ENCODE measurements at regions not wholly inside any gene's neighbourhood (a gene's known extent, or its start where the extent isn't known, plus 50 kb on each side); places are given as distances from the start of the nearest gene placed in this dataset.
"Not testable (repeated sequence)": the region's sequence is repeated elsewhere in the genome, so short reads cannot be mapped to it uniquely, and the experiment has no call there.

GRCh38 chr10:131577786-131578471 is 266.4 kb upstream of the TCERG1L start:
- no peak for DNase-seq (ENCODE audit: extremely low read depth in 1 of 2, low read depth in 1 of 2)

- DNase-seq (ENCODE audit: extremely low read depth in 1 of 2, low read depth in 1 of 2) = no peak
Observed at GRCh38 chr10:131578472-131578970, 267.0 kb upstream of the TCERG1L start.

- no peak for DNase-seq (ENCODE audit: extremely low read depth in 1 of 2, low read depth in 1 of 2)
Observed at GRCh38 chr10:131579251-131580071, 267.9 kb upstream of the TCERG1L start.

DNA sequence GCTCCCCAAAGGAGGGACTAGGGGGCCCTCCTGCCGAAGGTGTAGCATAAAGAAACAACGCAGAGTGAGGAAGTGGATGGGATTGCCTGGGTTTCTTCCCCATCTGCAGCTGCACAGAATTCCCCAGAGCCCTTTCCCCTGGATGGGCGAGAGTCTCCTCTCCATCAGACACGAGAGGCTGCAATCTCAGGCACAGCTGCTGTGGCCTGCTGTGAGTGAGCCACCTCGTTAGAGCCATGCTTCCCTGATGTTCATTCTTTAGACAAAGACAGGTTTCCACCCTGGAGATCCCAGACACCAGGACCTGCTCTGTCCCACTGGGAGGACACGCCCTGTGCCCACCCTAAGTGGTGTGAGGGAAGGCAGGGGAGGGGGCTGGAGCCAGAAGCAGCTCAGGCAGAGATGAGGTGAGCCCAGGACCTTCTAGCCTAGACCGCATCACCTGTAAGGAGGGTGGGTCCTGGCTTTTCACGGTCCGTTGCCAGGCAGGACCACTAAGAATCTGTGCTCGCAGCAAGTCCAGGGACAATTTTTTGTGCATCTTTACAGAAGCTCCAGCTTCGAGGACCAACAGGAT is 268.6 kb upstream of the TCERG1L start:
- no peak for DNase-seq (ENCODE audit: extremely low read depth in 1 of 2, low read depth in 1 of 2)

DNA sequence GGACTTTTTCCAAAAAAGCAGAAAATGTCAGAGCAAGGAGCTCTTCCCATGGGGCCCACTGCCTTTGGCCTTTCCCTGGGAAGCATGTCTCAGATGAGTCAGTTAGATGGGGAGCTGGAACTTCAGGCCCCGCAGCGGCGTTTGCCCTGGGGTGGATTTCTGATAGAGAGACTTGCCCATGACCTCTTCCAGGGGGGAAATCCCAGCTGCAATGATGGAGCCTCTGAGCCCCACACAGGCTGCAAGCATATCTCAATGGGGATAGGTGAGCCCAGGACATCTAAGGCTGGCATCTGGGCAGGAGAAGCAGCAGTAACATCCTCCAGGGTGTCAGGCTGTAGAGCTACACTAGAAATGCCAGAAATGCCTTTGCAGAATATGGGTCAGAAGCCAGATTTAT is 269.2 kb upstream of the TCERG1L start:
- no peak for DNase-seq (ENCODE audit: extremely low read depth in 1 of 2, low read depth in 1 of 2)

DNA sequence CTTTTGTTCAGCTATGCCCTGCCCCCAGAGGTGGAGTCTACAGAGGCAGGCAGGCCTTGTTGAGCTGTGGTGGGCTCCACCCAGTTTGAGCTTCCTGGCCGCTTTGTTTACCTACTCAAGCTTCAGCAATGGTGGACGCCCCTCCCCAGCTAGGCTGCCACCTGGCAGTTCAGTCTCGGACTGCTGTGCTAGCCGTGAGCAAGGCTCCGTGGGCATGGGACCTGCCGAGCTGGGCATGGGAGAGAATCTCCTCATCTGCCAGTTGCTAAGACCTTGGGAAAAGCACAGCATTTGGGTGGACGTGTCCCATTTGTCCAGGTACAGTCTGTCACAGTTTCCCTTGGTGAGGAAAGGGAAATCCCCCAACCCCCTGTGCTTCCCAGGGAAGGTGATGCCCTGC is 270.0 kb upstream of the TCERG1L start:
- not testable (repeated sequence) for DNase-seq (ENCODE audit: extremely low read depth in 1 of 2, low read depth in 1 of 2)

DNA sequence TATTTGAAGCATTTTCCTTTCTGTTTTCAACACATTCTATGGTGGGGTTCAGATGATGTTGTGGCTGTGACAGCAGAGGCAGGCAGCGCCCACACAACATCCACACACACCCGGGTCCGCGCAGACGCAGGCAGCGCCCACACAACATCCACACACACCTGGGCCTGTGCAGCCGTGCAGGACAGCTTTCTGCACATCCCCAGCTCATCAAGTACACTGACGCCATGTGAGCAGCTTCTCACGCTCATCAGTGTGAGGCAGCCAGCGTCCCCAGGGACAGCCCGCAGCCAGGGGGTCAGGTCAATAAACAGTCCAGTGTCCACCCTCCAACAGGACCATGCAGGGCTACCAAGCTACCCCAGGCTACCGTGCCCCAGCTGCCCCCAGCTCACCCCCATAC is 272.8 kb upstream of the TCERG1L start:
- no peak for DNase-seq (ENCODE audit: extremely low read depth in 1 of 2, low read depth in 1 of 2)

DNA sequence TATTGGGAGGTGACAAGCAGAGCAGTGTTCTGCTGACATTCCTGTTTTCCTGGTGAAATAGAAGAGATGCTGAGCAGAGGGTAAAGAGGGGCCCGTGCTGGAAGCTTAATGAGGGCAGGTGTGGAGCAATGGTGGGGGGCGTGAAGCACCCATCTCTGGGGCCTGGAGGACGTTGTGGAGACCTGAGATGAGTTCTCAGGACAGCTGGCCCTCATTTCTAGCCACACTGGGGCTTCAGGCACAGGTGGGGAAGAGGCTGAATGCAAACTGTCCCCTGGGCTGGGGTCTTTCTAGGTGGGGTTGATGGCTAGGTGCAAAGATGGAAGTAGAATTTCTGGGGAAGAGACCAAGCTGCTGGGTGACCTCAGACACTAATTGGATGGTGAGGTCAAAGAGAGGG is 274.2 kb upstream of the TCERG1L start:
- DNase-seq (ENCODE audit: extremely low read depth in 1 of 2, low read depth in 1 of 2) = no peak

- no peak for DNase-seq (ENCODE audit: extremely low read depth in 1 of 2, low read depth in 1 of 2)
Observed at GRCh38 chr10:131586958-131587357, 275.4 kb upstream of the TCERG1L start.

- DNase-seq (ENCODE audit: extremely low read depth in 1 of 2, low read depth in 1 of 2) = no peak
Observed at GRCh38 chr10:131587976-131588680, 276.6 kb upstream of the TCERG1L start.

GRCh38 chr10:131588704-131589220 is 277.2 kb upstream of the TCERG1L start:
- no peak for DNase-seq (ENCODE audit: extremely low read depth in 1 of 2, low read depth in 1 of 2)

DNA sequence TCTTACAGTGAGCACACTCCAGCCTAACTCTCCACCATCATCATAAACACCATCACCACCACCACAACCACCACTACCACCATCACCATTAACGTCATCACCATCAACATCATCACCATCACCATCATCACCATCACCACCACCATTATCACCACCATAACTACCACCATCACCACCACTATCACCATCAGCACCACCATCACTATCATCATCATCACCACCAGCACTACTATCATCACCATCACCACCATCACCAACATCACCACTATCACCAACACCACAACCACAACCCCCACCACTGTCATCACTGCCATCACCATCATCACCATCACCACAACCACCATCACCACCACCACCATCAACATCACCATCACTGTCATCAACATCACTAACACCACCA is 279.0 kb upstream of the TCERG1L start:
- DNase-seq (ENCODE audit: extremely low read depth in 1 of 2, low read depth in 1 of 2) = no peak

DNA sequence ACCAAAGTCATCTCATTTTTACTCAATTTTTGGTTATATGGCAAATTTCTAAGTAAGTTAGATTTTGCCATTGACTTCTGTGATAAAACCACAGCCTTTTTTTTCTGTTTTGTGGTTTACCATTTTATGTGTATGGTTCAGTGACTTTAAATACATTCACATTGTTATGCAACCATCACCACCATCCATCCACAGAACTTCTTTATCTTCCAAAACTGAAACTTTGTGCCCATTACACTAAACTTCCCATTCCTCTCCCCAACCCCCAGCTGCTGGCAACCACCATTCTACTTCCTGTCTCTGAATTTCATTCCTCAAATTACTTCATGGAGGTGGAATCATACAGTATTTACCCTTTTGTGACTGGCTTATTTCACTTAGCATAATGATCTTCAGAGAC is 280.4 kb upstream of the TCERG1L start:
- DNase-seq (ENCODE audit: extremely low read depth in 1 of 2, low read depth in 1 of 2) = no peak

DNA sequence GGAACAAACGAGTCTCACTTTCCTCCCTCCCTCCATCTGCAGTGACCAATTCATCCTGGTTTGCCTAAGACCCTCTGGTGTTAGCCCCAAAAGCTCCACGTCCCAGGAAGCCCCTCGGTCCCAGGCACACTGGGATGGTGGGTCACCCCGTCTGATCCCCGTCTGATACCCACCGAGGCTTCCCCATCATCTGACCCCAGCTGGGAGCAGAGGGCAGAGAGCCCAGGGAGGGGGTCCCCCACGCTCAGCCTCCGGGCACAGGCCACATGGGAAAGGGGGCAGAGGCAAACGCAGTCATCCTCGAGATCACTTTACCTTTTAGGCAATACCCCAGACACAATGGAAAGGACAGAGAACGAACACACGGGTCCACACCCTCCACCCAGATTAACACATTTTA is 291.6 kb upstream of the PPP2R2D start:
- no peak for DNase-seq (ENCODE audit: extremely low read depth in 1 of 2, low read depth in 1 of 2)

DNA sequence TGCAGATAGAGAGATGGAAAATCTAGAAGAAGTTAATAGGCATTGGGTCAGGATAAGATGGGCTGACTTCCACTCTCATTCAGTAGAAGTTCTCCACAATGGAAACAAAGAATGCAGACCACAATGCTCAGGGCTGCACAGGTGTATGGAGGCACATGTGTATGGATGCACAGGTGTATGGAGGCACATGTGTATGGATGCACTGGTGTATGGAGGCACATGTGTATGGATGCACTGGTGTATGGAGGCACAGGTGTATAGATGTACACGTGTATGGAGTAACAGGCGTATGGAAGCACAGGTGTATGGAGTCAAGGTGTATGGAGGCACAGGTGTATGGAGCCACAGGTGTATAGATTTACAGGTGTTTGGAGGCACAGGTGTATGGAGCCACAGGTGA is 285.7 kb upstream of the PPP2R2D start:
- no peak for DNase-seq (ENCODE audit: extremely low read depth in 1 of 2, low read depth in 1 of 2)

DNA sequence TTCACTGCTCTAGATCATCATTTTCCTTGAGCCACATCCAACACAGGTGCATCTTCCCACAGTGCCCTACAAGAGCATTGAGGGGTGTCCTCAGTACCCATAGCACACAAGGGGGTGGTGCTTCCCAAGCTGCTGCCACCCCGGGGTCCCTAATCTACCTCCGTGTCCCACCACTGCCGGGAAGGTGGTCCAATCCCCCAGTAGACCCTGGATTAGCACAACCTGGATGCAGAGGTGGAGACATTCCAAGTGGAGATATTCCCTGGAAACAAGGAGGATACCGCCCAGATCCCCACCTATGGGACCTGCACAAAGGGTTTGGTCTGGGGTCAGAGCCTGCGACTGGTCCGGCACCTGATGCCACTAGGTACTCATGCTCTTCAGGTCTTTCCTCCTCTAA is 284.8 kb upstream of the PPP2R2D start:
- no peak for DNase-seq (ENCODE audit: extremely low read depth in 1 of 2, low read depth in 1 of 2)

GRCh38 chr10:131617113-131617858 is 283.5 kb upstream of the PPP2R2D start:
- no peak for DNase-seq (ENCODE audit: extremely low read depth in 1 of 2, low read depth in 1 of 2)

DNA sequence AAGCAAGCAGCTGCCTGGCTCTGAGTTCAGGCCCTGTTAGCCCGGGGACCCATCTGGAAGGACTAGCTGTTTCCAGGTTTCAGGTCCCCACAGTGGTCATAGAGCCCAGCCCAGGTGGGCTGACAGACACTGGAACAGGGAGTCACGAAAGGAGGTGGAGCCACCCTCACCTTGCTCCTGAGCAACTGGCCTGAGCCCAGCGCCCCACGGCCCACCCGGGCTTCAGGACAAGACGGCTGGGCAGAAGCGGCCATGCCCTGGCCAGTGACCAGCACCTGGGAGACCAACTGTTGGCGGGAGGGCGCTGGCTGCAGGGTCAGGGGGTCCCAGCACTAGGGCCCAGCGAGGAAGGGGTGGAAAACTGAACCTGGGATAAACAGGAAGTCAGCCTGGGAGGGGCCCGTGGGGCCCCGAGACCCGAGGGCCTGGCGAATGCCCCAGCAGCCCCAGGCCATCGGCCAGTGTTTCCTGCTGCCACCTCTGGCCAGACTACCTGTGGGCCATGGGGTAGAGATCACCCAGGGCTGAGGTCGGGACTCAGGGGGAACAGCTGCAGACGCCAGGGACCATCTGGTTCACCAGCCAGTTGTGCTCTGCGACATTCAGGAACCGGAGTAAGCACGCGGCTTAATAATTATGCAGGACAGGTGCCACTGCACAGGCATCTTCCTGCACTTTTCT is 282.1 kb upstream of the PPP2R2D start:
- no peak for DNase-seq (ENCODE audit: extremely low read depth in 1 of 2, low read depth in 1 of 2)

- DNase-seq (ENCODE audit: extremely low read depth in 1 of 2, low read depth in 1 of 2) = no peak
Observed at GRCh38 chr10:131620314-131620713, 280.5 kb upstream of the PPP2R2D start.

DNA sequence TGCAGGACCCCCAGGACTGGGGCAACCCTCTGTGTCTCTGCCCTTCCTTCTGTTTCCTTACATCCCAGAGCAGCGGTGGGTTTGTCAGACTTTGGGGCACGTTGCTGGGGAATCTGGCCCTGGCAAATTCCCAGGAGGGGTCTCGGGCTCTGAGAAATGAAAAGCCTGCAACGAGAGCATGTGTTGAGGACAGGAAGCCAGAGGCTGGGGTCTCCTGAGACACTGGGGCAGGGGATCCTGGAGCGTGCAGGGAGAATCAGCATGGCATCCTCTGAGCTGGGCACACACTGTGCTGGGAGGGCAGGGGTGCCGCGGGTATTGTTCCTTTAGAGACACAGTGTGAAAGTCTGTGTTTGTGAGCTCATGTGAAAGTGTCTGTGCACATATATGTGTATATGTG is 279.9 kb upstream of the PPP2R2D start:
- no peak for DNase-seq (ENCODE audit: extremely low read depth in 1 of 2, low read depth in 1 of 2)

Data from activated CD8-positive, alpha-beta memory T cell treated with anti-CD3 and anti-CD28 coated beads for 1 hour (primary cell).